GM23338 (cell line): ENCODE measurements at regions not wholly inside any gene's neighbourhood (a gene's known extent, or its start where the extent isn't known, plus 50 kb on each side); places are given as distances from the start of the nearest gene placed in this dataset.

Source experiments
- ATAC-seq: fragments of 200-7000 bp; cut with Tn5 transposase; 3 replicates; pipeline ENCODE4 v1.9.1; 2020
- DNase-seq: peaks from one replicate; pipeline ENCODE4 v3.0.0-alpha.2; 2015; ENCODE audit warnings: low spot score
- H2AFZ ChIP-seq: fragments of 200-600 bp; sonication (generic); 2 replicates; pipeline ENCODE4 v1.8.0; 2016; ENCODE audit warnings: antibody characterized with exemption, mild to moderate bottlenecking, moderate library complexity
- H3F3A ChIP-seq: fragments of 200-600 bp; sonication (generic); replicated peaks from 2 replicates; pipeline ENCODE4 v1.8.0; 2017; ENCODE audit warnings: antibody characterized with exemption, mixed run types, low read depth
- H3K27ac ChIP-seq: fragments of 200-600 bp; sonication (generic); 2 replicates; pipeline ENCODE4 v1.6.1; 2016; ENCODE audit warnings: low read depth
- H3K27me3 ChIP-seq: fragments of 200-600 bp; sonication (generic); 2 replicates; pipeline ENCODE4 v1.8.0; 2016; ENCODE audit warnings: mild to moderate bottlenecking, mixed run types, moderate library complexity; ENCODE audit not compliant: insufficient read depth
- H3K36me3 ChIP-seq: fragments of 200-600 bp; sonication (generic); 2 replicates; pipeline ENCODE4 v1.8.0; 2016; ENCODE audit warnings: mild to moderate bottlenecking; ENCODE audit not compliant: insufficient read depth
- H3K4me1 ChIP-seq: fragments of 200-600 bp; sonication (generic); 2 replicates; pipeline ENCODE4 v1.8.0; 2016; ENCODE audit warnings: mild to moderate bottlenecking, moderate library complexity; ENCODE audit not compliant: insufficient read depth
- H3K4me2 ChIP-seq: fragments of 200-600 bp; sonication (generic); 2 replicates; pipeline ENCODE4 v1.7.1; 2017; ENCODE audit warnings: mixed run types
- H3K4me3 ChIP-seq: fragments of 200-600 bp; sonication (generic); 2 replicates; pipeline ENCODE4 v1.6.1; 2016; ENCODE audit warnings: mixed run types
- H3K79me2 ChIP-seq: fragments of 200-600 bp; sonication (generic); replicated peaks from 2 replicates; pipeline ENCODE4 v1.8.0; 2017; ENCODE audit warnings: mild to moderate bottlenecking; ENCODE audit not compliant: insufficient read depth
- H3K9me2 ChIP-seq: fragments of 200-600 bp; sonication (generic); 2 replicates; pipeline ENCODE4 v1.8.0; 2017; ENCODE audit not compliant: insufficient read depth
- H4K20me1 ChIP-seq: fragments of 200-600 bp; sonication (generic); replicated peaks from 2 replicates; pipeline ENCODE4 v1.8.0; 2017; ENCODE audit warnings: mild to moderate bottlenecking; ENCODE audit not compliant: insufficient read depth
- H3K27ac Mint-ChIP-seq: 2 replicates; pipeline ENCODE4 v1.8.0; 2020; ENCODE audit warnings: inconsistent platforms, mild to moderate bottlenecking, moderate library complexity, mixed read lengths
- H3K27me3 Mint-ChIP-seq: 3 replicates; pipeline ENCODE4 v1.8.0; 2022; ENCODE audit warnings: low read depth, mild to moderate bottlenecking, moderate library complexity, mixed read lengths, inconsistent platforms; ENCODE audit not compliant: insufficient read depth, poor library complexity
- H3K36me3 Mint-ChIP-seq: 3 replicates; pipeline ENCODE4 v1.8.0; 2021; ENCODE audit warnings: low read depth, mild to moderate bottlenecking, inconsistent platforms, moderate library complexity, mixed read lengths
- H3K4me1 Mint-ChIP-seq: 3 replicates; pipeline ENCODE4 v1.8.0; 2020; ENCODE audit warnings: mild to moderate bottlenecking, inconsistent platforms, mixed read lengths
- H3K4me3 Mint-ChIP-seq: 3 replicates; pipeline ENCODE4 v1.8.0; 2021; ENCODE audit warnings: moderate library complexity, mild to moderate bottlenecking, inconsistent platforms, mixed read lengths
- H3K9me3 Mint-ChIP-seq: 3 replicates; pipeline ENCODE4 v1.8.0; 2020; ENCODE audit warnings: moderate library complexity, mild to moderate bottlenecking, inconsistent platforms, mixed read lengths
- ETS1 ChIP-seq: IDR thresholded peaks from 2 replicates; pipeline ENCODE4 v1.6.1; 2016; ENCODE audit warnings: antibody characterized with exemption
- EZH2 ChIP-seq: fragments of 200-600 bp; sonication (generic); IDR thresholded peaks from one replicate; pipeline ENCODE4 v1.8.0; 2017; ENCODE audit warnings: antibody characterized with exemption, mild to moderate bottlenecking, low read depth; ENCODE audit not compliant: unreplicated experiment
- JUNB ChIP-seq: IDR thresholded peaks from one replicate; pipeline ENCODE4 v1.6.1; 2016; ENCODE audit warnings: antibody characterized with exemption; ENCODE audit not compliant: unreplicated experiment
- NANOG ChIP-seq: IDR thresholded peaks from 2 replicates; pipeline ENCODE4 v1.6.1; 2016; ENCODE audit warnings: antibody characterized with exemption, borderline replicate concordance
- REST ChIP-seq: IDR thresholded peaks from one replicate; pipeline ENCODE4 v1.6.1; 2018; ENCODE audit warnings: antibody characterized with exemption; ENCODE audit not compliant: unreplicated experiment
- ZNF114 ChIP-seq: fragments of 250-450 bp; sonication (Bioruptor Pico); IDR thresholded peaks from 2 replicates; pipeline ENCODE4 v1.5.0; 2020; ENCODE audit warnings: mild to moderate bottlenecking, moderate library complexity
- ZNF331 ChIP-seq: fragments of 250-450 bp; sonication (Bioruptor Pico); IDR thresholded peaks from 2 replicates; pipeline ENCODE4 v1.5.0; 2020; ENCODE audit warnings: low read depth, mild to moderate bottlenecking, moderate library complexity
- ZNF462 ChIP-seq: fragments of 250-450 bp; sonication (Bioruptor Pico); IDR thresholded peaks from 2 replicates; pipeline ENCODE4 v1.5.0; 2020; ENCODE audit warnings: mild to moderate bottlenecking, moderate library complexity

GRCh38 chr6:93574299-93574698, 154.9 kb upstream of the EPHA7 start (continued):
- TF ChIP-seq ZNF462 (CRISPR knock-in tag): no peak
- no peak for TF ChIP-seq ETS1
- no peak for TF ChIP-seq NANOG
- TF ChIP-seq ZNF331 (CRISPR knock-in tag): no peak
- no peak for TF ChIP-seq JUNB
- TF ChIP-seq EZH2: no peak
- no peak for TF ChIP-seq ZNF114

- H3K4me2 ChIP-seq: no peak overlapping the region
- H2AFZ ChIP-seq: no peak overlapping the region
- no peak for TF ChIP-seq ZNF114
- no peak for TF ChIP-seq REST
- no peak for TF ChIP-seq EZH2
- TF ChIP-seq JUNB: no peak
These were observed 152.0 kb upstream of the EPHA7 start for GRCh38 chr6:93571346-93571745.

More at GRCh38 chr6:93571346-93571745, 152.0 kb upstream of the EPHA7 start:
- H3K36me3 Mint-ChIP-seq: no peaks in the 10 kb centered on the region
- DNase-seq (no peak), ATAC-seq (no peak)
- no peak overlapping the region for H3K27ac Mint-ChIP-seq
- no peaks in the 10 kb centered on the region for H3K4me1 ChIP-seq
- H3K79me2 ChIP-seq: no peaks in the 10 kb centered on the region
- no peak overlapping the region for H3K4me3 ChIP-seq
- H3K9me2 ChIP-seq: no peaks in the 10 kb centered on the region
- no peaks in the 10 kb centered on the region for H3K27me3 Mint-ChIP-seq
- H4K20me1 ChIP-seq: no peaks in the 10 kb centered on the region
- no peaks in the 10 kb centered on the region for H3K36me3 ChIP-seq
- H3K4me3 Mint-ChIP-seq: no peak overlapping the region
- no peaks in the 10 kb centered on the region for H3K9me3 Mint-ChIP-seq
- no peak overlapping the region for H3K27ac ChIP-seq
- no peaks in the 10 kb centered on the region for H3K27me3 ChIP-seq
- no peaks in the 10 kb centered on the region for H3K4me1 Mint-ChIP-seq
- no peaks in the 10 kb centered on the region for H3F3A ChIP-seq
